HEK293 (cell line): ENCODE measurements at regions not wholly inside any gene's neighbourhood (a gene's known extent, or its start where the extent isn't known, plus 50 kb on each side); places are given as distances from the start of the nearest gene placed in this dataset.

Experiments
- CTCF ChIP-seq: fragments of 450-650 bp; formaldehyde crosslinking; IDR thresholded peaks from 2 replicates; pipeline ENCODE4 v1.5.1; 2016; ENCODE audit warnings: missing biosample characterization, missing genetic modification characterization
- ZFP37 ChIP-seq: fragments of 450-650 bp; formaldehyde crosslinking; IDR thresholded peaks from 2 replicates; pipeline ENCODE4 v1.5.1; 2016; ENCODE audit warnings: missing biosample characterization, missing genetic modification characterization

GRCh38 chr11:112334381-112334780 lies 73.7 kb upstream of the PLET1 start:
- TF ChIP-seq CTCF (tag by site-specific recombination) (no peak), ZFP37 (tag by site-specific recombination) (no peak)
